HG03064 (cell line): ENCODE measurements at regions not wholly inside any gene's neighbourhood (a gene's known extent, or its start where the extent isn't known, plus 50 kb on each side); places are given as distances from the start of the nearest gene placed in this dataset.

Experiments used
- ATAC-seq: cut with Tn5 transposase; IDR thresholded peaks from one replicate; pipeline ENCODE4 v1.9.1; 2021; ENCODE audit warnings: low read depth; ENCODE audit not compliant: unreplicated experiment

DNA sequence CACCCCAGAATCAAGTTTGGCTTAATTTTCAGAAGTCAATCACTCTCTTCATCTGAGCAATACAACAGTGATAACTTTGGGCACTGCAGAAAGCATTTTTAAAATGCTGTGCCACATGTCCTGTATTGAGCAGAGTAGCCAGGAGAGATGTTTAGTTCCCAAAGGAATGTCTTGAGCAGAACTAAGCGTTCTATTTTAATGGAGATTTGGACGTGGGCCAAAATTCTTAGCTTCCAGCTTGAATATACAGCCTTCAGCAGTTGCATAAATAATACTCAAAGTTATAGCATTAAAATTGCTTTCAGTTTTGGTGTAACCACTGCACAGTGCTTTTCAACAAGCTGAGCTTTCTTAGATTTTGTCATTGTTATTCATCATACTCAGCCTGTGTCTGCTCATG lies 679.2 kb downstream of the NLGN4X start:
- ATAC-seq, result no peak

- ATAC-seq, result no peak
These were observed 691.6 kb downstream of the NLGN4X start for GRCh38 chrX:5537098-5537497.

DNA sequence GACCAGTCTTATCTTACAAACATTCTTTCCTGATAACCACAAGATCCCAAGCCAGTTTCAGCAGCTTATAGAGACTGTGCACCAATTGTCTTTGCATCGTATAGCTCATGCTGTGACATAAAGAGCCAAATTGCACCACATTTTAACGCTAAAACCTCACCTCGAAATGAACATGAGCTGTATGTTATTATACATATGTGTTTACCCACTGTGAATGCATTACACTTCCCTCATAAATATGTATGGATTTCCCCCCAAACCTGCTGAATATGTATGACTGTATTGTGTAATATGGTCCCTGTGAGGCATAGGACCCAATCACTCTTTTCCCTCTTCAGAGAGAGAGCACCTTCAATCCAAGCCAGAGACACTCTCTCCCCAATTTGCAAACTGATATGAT lies 692.4 kb downstream of the NLGN4X start:
- ATAC-seq, result no peak

GRCh38 chrX:5528057-5528456 lies 700.6 kb downstream of the NLGN4X start:
- ATAC-seq, result no peak

GRCh38 chrX:5526191-5526590 lies 702.5 kb downstream of the NLGN4X start:
- ATAC-seq, result no peak

DNA sequence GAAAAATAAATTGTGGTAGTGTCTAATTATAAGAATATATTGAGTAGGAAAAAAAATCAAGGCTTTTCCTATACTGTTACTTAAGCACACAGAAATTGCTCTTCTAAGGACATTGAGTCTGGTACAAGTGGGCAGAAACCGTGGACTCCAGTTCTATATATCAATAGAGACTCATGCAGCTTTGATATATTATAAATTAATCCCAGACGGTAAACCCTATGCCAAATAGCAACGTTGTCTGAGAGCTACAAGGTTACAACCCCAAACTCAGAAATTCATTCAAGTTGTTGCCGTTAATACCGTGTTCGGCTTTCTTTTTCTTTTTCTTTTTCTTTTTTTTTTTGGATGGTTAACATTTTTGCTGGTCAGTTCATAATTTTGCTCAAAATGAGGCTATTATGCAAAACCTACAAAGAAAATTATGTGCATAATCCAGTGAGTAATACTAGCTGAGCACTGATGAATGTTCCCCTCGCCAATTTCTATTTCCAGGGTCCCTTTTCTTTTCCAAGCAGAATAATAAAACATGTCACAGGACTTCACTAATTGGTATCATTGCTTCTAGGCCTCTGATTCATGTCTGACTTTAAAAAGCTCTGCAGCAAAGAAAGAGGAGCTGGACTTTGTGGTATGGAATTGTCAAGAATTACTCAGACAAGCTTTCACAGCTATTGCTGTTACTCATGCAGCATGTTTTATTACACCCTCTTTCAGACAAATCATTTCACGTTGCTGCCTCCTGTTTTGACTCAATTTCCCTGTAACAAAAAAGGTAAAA lies 737.7 kb downstream of the NLGN4X start:
- no peak for ATAC-seq

- no peak for ATAC-seq
These were observed 754.4 kb downstream of the NLGN4X start for GRCh38 chrX:5474282-5474681.

GRCh38 chrX:5458300-5458842 lies 770.3 kb downstream of the NLGN4X start:
- no peak for ATAC-seq

GRCh38 chrX:5449323-5449722 lies 779.3 kb downstream of the NLGN4X start:
- no peak for ATAC-seq

- no peak for ATAC-seq
These were observed 796.8 kb downstream of the NLGN4X start for GRCh38 chrX:5431823-5432222.

DNA sequence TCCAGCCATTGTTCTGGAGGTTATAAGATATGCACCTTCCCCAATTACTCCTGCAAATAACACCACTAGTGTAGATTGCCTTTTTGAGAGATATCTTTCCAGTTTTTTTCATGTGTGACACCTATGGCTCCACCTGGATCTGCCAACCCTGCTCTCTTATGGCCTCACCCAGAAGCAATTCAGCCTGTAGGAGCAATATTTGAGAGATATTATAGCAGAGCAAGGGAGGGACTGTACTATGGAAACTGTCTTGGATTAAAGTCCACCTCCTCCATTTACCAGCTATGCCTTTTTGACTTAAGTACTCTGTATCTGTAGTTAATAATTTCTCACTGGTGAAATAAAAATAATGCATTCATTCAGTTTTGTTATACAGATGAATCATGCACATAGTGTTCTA lies 803.5 kb downstream of the NLGN4X start:
- no peak for ATAC-seq

- ATAC-seq, result no peak
These were observed 811.3 kb downstream of the NLGN4X start for GRCh38 chrX:5417381-5417780.

GRCh38 chrX:5415738-5416137 lies 812.9 kb downstream of the NLGN4X start:
- ATAC-seq, result no peak

GRCh38 chrX:5409106-5409505 lies 819.6 kb downstream of the NLGN4X start:
- ATAC-seq, result no peak

GRCh38 chrX:5402461-5402860 lies 826.2 kb downstream of the NLGN4X start:
- ATAC-seq, result no peak

GRCh38 chrX:5399403-5399802 lies 829.3 kb downstream of the NLGN4X start:
- no peak for ATAC-seq

DNA sequence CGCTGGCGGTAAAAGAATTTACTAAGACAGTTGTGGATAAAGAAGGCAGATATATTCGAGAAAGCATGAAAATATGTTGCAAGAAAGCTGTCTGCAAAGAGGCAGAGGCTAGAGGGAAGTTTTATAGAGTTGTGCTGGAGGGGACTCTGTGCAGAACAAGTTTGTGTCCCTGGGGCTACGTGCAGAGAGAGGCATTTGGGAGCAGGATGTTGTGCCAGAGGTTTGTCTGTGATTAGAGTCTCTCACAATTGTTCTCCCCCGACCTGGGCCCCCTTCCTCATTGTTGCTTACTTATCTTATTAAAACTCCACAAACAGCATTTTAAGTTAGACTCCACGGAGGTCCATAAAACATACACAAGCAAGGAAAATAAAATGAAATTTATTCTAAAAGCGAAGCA lies 831.3 kb downstream of the NLGN4X start:
- ATAC-seq, result no peak

DNA sequence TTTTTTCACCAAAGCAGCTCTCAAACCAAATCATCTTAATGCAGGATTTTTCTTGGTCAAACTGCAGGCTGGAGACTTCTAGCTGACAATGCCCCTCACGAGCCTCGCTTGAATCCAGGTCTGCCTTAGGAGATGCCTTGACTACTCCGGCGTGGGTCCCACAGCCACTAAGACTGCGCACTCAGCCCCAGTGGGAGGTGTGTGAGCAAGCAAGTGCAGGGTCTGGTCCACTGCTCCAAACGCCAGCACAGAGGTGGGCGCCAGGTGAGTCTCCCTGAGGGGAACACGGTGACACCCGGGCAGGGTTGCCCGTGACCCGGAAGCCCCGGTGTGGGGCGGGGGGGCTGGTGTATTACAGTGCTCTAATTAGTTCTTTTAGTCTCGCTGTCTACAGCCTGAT lies 838.3 kb downstream of the NLGN4X start:
- ATAC-seq, result no peak

- ATAC-seq, result no peak
These were observed 840.6 kb downstream of the NLGN4X start for GRCh38 chrX:5388087-5388486.

- no peak for ATAC-seq
These were observed 848.2 kb downstream of the NLGN4X start for GRCh38 chrX:5380426-5380825.

DNA sequence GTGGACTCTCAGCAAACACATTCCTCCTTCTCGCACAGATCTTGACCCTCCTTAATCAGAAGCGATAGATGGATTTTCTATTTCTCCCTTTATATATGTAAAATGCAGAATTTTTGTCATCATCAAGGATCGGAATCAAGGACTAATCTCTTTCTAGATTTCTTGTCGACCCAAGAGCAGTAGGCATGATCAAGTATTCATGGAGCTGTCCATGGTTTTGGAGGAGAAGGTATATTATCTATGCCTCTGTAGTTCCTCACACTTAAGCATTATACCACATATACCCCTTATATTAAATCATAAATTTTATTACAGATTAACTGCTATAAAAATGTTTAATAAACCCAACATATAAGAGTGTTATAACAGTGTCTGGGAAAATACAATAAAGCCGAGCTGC lies 886.8 kb downstream of the NLGN4X start:
- ATAC-seq, result no peak

DNA sequence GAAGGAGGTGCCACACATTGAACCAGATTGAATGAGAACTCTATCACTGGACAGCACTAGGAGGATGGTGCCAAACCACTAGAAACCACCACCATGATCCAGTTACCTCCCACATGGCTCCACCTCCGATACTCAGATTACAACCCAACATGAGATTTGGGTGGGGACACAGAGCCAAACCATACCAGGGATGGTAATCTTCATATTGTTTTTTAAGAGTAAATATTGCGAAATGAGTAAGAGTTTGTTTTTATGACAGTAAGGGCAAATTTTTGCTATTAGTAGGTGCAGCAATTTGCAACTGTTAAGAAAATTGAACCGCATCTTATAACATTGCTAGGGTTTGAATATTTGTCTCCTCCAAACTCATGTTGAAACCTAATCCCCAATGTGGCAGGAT lies 891.5 kb downstream of the NLGN4X start:
- ATAC-seq, result no peak

GRCh38 chrX:5324546-5324945 lies 904.1 kb downstream of the NLGN4X start:
- no peak for ATAC-seq
